GM12872 (cell line): ENCODE measurements at regions not wholly inside any gene's neighbourhood (a gene's known extent, or its start where the extent isn't known, plus 50 kb on each side); places are given as distances from the start of the nearest gene placed in this dataset.

ENCODE experiments used
- CTCF ChIP-seq: IDR thresholded peaks from 3 replicates; pipeline ENCODE4 v1.5.1; 2011; ENCODE audit warnings: low read depth, mild to moderate bottlenecking, low read length, moderate library complexity; ENCODE audit not compliant: insufficient read depth

DNA sequence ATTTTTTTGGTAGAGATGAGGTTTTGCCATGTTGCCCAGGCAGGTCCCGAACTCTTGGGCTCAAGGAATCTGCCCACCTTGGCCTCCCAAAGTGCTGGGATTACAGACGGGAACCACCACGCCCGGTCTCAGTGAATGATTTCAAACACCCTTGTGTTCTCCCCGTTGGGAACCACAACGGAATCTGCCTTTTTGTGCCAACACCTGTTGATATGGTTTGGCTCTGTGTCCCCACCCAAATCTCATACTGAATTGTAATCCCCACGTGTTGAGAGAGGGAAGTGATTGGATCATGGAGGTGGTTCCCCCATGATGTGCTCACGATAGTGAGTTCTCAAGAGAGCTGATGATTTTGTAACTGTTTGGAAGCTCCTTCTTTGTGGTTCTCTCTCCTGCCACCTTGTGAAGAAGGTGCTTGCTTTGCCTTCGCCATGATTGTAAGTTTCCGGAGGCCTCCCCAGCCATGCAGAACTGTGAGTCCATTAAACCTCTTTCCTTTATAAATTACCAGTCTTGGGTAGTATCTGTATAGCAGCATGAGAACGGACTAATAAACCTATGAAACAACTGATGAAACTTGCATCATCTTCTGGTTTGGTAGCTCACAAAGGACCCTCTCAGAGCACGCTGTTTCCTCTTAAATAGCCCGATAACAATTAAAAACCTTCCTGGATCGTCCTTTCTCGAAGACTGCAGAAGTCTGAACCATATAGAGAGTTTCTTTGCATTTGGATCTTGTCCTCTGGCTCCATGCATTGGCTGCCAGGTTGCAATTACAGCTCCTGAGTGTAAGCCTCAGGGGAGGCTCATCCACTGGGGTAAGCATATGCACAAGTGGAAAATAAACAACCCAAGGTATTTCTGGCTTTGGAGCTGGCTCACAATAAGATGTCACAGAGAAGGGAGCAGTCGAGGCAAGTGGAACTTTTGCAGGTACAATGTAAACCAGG is 91.5 kb downstream of the SPRY4 start:
- no peak for TF ChIP-seq CTCF

DNA sequence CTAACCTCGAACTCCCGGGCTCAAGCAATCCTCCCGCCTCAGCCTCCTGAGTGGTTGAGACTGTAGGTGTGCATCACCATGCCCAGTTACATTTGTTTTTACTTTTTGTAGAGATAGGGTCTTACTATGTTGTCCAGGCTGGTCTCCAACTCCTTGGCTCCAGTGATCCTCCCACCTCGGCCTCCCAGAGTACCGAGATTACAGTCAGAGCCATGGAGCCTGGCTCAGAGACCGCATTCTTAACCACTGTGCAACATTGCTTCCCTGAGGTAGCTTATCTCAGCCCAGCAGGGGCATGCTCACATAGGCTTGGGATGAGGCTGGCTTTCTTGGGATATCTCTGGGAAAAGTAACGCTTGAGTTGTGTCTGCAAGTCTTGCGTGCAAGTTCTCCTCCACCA is 99.7 kb downstream of the SPRY4 start:
- TF ChIP-seq CTCF, result no peak

- TF ChIP-seq CTCF, result no peak
Observed at GRCh38 chr5:142222866-142223558, 101.8 kb downstream of the SPRY4 start.

DNA sequence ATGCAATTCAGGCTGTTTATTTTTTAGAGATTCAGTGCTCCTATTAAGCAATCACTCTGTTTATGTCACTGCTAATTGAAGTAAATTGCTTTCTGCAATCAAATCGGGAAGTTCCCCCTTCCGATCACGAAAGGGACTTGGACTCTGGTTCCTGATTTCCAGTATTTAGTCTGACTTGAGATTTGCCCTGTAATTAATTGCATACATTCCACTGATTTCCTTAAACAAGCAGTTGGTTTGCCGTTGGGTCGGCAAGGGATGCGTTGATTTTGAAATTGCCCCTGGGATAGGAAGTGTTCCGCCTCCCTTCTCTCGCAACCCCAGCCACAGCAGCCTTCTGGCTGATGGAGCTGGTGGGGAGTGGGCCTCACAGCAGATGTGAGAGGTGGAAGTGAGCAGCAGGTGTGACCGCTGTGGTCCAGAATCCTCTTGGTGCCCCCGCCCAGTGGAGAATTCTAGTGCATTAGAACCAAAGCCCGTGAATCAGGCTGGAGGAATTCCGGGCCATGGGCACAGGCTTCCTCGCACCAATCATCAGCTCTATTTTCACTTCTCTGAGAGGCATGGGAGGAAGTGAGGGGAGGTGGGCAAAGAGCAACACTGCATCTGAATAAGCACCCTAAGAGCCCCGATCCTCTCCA is 102.5 kb downstream of the SPRY4 start:
- no peak for TF ChIP-seq CTCF

GRCh38 chr5:142221091-142221860 is 103.5 kb downstream of the SPRY4 start:
- TF ChIP-seq CTCF, result no peak

GRCh38 chr5:142219146-142219545 is 105.7 kb downstream of the SPRY4 start:
- TF ChIP-seq CTCF, result no peak
